ENCODE measurements at regions not wholly inside any gene's neighbourhood (a gene's known extent, or its start where the extent isn't known, plus 50 kb on each side); places are given as distances from the start of the nearest gene placed in this dataset.
"Not testable (repeated sequence)": the region's sequence is repeated elsewhere in the genome, so short reads cannot be mapped to it uniquely, and the experiment has no call there.

- Histone ChIP-seq H3K79me2 (no peaks in the 10 kb centered on the region), H3K27me3 (ENCODE audit: control insufficient read depth, insufficient read depth, low read length) (no peaks in the 10 kb centered on the region), H3K4me2 (ENCODE audit: low read length) (no peak overlapping the region), H3K36me3 (ENCODE audit: control insufficient read depth, insufficient read depth, low read length) (no peaks in the 10 kb centered on the region), H3K9ac (no peak overlapping the region), H3K9me3 (ENCODE audit: control insufficient read depth, low read length) (no peaks in the 10 kb centered on the region), H3K4me1 (no peaks in the 10 kb centered on the region), H3K27ac (no peak overlapping the region), H3K4me3 (ENCODE audit: low read depth, low read length) (no peak overlapping the region), H2AFZ (no peak overlapping the region)
- no peak for TF ChIP-seq CTCF (IDR thresholded peaks at IDR 0.05)
These were observed 140.0 kb downstream of the F11 start for GRCh38 chr4:186405957-186406356.

- TF ChIP-seq CTCF (IDR thresholded peaks at IDR 0.05): no peak
- H3K79me2 ChIP-seq: no peaks in the 10 kb centered on the region
- H2AFZ ChIP-seq: no peak overlapping the region
- H3K36me3 ChIP-seq (ENCODE audit: control insufficient read depth, insufficient read depth, low read length): no peaks in the 10 kb centered on the region
- H3K27me3 ChIP-seq (ENCODE audit: control insufficient read depth, insufficient read depth, low read length): no peaks in the 10 kb centered on the region
- H3K27ac ChIP-seq: no peak overlapping the region
- H3K9me3 ChIP-seq (ENCODE audit: control insufficient read depth, low read length): no peaks in the 10 kb centered on the region
- no peak overlapping the region for H3K4me3 ChIP-seq (ENCODE audit: low read depth, low read length)
- no peak overlapping the region for H3K4me2 ChIP-seq (ENCODE audit: low read length)
- H3K4me1 ChIP-seq: no peaks in the 10 kb centered on the region
- no peak overlapping the region for H3K9ac ChIP-seq
These were observed 138.7 kb downstream of the F11 start for GRCh38 chr4:186404562-186405134.

- H3K4me3 ChIP-seq (ENCODE audit: low read depth, low read length): no peak overlapping the region
- no peak overlapping the region for H3K27ac ChIP-seq
- no peak for TF ChIP-seq CTCF (IDR thresholded peaks at IDR 0.05)
- H3K79me2 ChIP-seq: no peaks in the 10 kb centered on the region
- H3K9ac ChIP-seq: no peak overlapping the region
- no peaks in the 10 kb centered on the region for H3K9me3 ChIP-seq (ENCODE audit: control insufficient read depth, low read length)
- no peaks in the 10 kb centered on the region for H3K27me3 ChIP-seq (ENCODE audit: control insufficient read depth, insufficient read depth, low read length)
- no peaks in the 10 kb centered on the region for H3K4me1 ChIP-seq
- H3K4me2 ChIP-seq (ENCODE audit: low read length): no peak overlapping the region
- H3K36me3 ChIP-seq (ENCODE audit: control insufficient read depth, insufficient read depth, low read length): no peaks in the 10 kb centered on the region
- no peak overlapping the region for H2AFZ ChIP-seq
These were observed 134.7 kb downstream of the F11 start for GRCh38 chr4:186400676-186401075.

GRCh38 chr4:186392017-186392416, 126.0 kb downstream of the F11 start:
- TF ChIP-seq CTCF (IDR thresholded peaks at IDR 0.05): no peak
- no peak overlapping the region for H3K4me2 ChIP-seq (ENCODE audit: low read length)
- no peaks in the 10 kb centered on the region for H3K4me1 ChIP-seq
- H3K36me3 ChIP-seq (ENCODE audit: control insufficient read depth, insufficient read depth, low read length): no peaks in the 10 kb centered on the region
- no peak overlapping the region for H3K9ac ChIP-seq
- H3K27ac ChIP-seq: no peak overlapping the region
- no peaks in the 10 kb centered on the region for H3K27me3 ChIP-seq (ENCODE audit: control insufficient read depth, insufficient read depth, low read length)
- no peak overlapping the region for H3K4me3 ChIP-seq (ENCODE audit: low read depth, low read length)
- no peaks in the 10 kb centered on the region for H3K79me2 ChIP-seq
- H3K9me3 ChIP-seq (ENCODE audit: control insufficient read depth, low read length): no peaks in the 10 kb centered on the region
- no peak overlapping the region for H2AFZ ChIP-seq

- H3K4me2 ChIP-seq (ENCODE audit: low read length); H3K9me3 ChIP-seq (ENCODE audit: control insufficient read depth, low read length); H3K36me3 ChIP-seq (ENCODE audit: control insufficient read depth, insufficient read depth, low read length); H3K4me1 ChIP-seq; H3K27ac ChIP-seq; H3K4me3 ChIP-seq (ENCODE audit: low read depth, low read length); H3K27me3 ChIP-seq (ENCODE audit: control insufficient read depth, insufficient read depth, low read length); H2AFZ ChIP-seq; H3K9ac ChIP-seq; H3K79me2 ChIP-seq: not testable (repeated sequence)
These were observed 118.3 kb downstream of the F11 start for GRCh38 chr4:186384328-186384727.

Measured in parathyroid adenoma (tissue), 2 donors.